Breast epithelium (tissue), 3 donors: ENCODE measurements at regions not wholly inside any gene's neighbourhood (a gene's known extent, or its start where the extent isn't known, plus 50 kb on each side); places are given as distances from the start of the nearest gene placed in this dataset.

ENCODE experiments used
- CTCF ChIP-seq, 3 donors: fragments of 450-650 bp; IDR thresholded peaks; one replicate each; pipeline ENCODE4 v1.5.1; 2016 to 2017; ENCODE audit warnings: antibody characterized with exemption in 3 of 3, mild to moderate bottlenecking in 3 of 3, moderate library complexity in 3 of 3
- POLR2A ChIP-seq: fragments of 450-650 bp; IDR thresholded peaks from one replicate; pipeline ENCODE4 v1.6.1; 2016; ENCODE audit warnings: antibody characterized with exemption, mild to moderate bottlenecking, moderate library complexity
- POLR2AphosphoS5 ChIP-seq, 3 donors: sonication (generic); formaldehyde crosslinking; IDR thresholded peaks; one replicate each; pipeline ENCODE4 v1.6.1; 2017; ENCODE audit warnings: antibody characterized with exemption in 3 of 3

- TF ChIP-seq POLR2A (no peak), CTCF (IDR thresholded peaks at IDR 0.05) (no peak), POLR2AphosphoS5 (IDR thresholded peaks at IDR 0.05) (no peak)
These were observed 175.0 kb upstream of the PITRM1 start for GRCh38 chr10:3347413-3348182.
